T-helper 9 cell (primary cell): ENCODE measurements at regions not wholly inside any gene's neighbourhood (a gene's known extent, or its start where the extent isn't known, plus 50 kb on each side); places are given as distances from the start of the nearest gene placed in this dataset.
A peak's percentile ranks its signal among the peaks of the same experiment; 100 is the strongest.
"Not testable (repeated sequence)": the region's sequence is repeated elsewhere in the genome, so short reads cannot be mapped to it uniquely, and the experiment has no call there.

ENCODE experiments used
- DNase-seq: peaks from one replicate; pipeline ENCODE4 v3.0.0-alpha.2; 2020

DNA sequence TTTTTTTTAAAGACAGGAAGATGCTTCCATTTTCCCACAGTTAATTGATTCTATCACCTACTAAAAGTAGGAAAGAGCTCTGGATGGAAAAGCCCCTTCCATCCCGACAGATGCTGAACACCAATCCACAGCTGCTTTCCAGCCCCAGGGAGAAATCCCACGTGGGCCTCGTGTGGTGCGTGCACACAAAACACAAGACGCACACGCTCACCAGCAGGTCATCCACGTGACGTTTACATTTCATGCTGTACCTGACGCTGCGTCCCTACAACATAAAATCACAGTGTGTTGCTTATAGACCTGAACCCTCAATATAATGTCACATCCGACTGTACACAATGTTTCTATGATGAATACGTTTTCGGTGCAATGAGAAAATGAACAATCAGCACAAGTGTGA is 50.2 kb upstream of the DACT2 start:
- DNase-seq: no peak

GRCh38 chr6:168370310-168370991 is 50.9 kb upstream of the DACT2 start:
- peak; percentile 45 for DNase-seq

DNA sequence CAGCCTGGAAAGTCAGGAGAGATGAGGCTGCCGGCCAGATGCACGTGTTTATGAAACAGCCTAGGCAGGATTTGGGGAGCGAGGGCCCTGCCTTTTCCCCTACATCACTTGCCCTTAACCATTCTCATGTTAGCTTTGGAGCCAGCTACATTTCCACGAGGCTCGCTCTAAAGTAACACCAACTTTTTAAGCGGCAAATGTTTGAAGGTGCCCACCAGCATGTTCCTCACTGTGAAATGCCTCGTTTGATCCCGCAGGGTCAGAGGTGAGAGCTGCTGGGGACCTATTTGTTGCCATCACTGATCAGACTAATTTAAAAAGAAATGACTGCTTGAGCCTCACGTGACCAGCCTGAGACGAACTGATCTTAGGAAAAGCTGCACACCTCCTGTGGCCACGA is 51.6 kb upstream of the DACT2 start:
- no peak for DNase-seq

DNA sequence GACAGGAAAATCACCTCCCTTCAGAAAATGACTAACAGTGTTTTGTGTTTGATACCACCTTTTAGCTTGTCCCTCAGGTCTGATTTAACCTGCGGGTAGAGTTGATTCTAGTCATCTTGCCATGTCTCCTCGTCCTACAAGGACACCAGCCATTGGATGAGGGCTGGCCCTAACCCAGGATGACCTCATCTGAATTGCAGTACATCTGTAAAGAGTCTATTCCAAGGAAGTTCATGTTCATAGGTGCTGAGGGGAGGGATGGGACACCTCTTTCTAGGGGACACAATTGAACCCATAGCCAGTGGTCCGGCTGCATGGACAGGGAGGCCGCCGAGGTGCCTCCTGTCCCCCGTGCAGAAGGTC is 52.0 kb upstream of the DACT2 start:
- DNase-seq: no peak

DNA sequence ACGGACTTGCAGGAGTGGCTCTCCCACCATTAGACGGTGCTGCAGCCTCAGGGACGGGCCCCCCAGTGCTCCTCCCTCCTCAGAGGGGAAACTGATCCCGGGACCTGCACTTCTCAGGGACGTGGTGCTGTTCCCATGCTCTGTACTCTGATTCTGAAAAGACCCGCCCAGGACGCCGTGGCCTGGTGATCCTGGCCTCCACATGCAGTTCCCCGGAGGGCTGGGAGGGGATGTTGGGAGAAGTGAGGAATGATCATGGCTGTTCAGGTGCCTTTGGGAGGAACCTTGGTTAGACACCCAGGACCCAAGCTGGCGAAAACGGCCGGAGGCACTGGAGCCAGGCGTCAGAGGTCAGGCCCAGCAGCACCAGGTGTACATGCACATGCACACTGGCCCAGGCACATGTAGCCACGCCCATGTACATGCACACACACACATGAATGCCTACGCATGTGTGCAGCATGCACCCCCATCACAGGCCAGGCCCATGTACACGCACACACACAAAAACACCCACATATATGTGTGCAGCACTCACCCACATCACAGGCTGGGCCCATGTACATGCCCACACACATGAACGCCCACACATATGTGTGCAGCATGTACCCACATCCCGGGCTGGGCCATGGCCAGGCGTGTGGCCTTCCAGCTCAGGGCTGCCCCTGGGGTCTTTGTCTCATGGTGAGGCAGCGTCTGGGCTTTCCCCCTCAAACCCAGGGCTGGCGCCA is 52.6 kb upstream of the DACT2 start:
- no peak for DNase-seq

DNA sequence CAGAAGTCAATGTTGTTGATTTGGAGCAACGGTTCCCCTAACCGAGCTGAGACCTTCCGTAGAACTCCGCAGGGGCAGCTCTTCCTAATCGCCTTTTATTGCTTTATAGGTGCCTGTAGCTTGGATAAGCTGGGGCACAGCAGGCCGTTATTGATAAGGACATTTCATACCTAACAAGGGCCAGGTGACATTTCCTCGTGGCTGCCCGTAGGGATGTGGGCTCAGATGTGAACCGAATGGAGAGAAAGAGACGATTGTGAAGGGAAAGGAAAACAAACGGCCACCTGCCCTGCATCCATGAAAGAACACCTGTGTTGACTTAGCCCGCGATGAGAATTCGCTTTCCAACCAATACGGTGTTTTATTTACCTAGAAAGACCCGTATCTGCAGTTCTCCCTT is 53.3 kb upstream of the DACT2 start:
- no peak for DNase-seq

GRCh38 chr6:168373389-168373788 is 53.8 kb upstream of the DACT2 start:
- DNase-seq: no peak

GRCh38 chr6:168374051-168374502 is 54.5 kb upstream of the DACT2 start:
- no peak for DNase-seq

- no peak for DNase-seq
Observed at GRCh38 chr6:168374541-168375071, 55.0 kb upstream of the DACT2 start.

- no peak for DNase-seq
Observed at GRCh38 chr6:168376120-168376519, 56.5 kb upstream of the DACT2 start.

DNA sequence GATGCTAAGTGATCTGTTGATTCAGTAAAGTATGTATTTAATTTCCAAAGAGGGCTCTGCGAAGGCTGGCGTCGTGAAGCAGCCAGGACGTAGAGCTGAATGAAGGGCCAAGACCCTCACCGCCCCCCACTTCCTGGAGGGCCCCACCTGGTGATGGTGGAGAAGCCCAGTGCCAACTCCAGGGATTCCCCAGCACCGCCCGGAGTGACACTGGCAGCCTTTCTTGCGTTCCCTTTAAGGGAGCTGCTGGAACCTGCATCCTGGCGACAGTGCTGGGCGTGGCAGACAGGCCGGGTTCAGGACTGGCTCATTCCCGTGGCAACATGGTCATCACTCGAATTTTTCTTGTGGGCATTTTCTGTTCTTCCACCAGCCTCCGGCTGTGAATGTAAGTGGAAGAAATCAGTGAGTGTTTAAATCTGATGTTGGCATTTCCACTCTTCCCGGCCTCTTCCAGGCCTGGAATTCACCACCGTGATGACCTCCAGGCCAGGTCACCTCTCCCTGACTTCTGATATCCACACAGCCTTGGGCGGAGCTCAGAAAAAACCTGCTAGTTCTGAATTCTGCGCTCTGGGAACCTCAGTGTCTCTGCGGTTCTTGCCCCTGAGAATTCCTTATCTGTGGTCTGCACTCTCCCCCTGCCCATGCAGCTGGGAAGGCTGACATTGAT is 57.4 kb upstream of the DACT2 start:
- DNase-seq: no peak

DNA sequence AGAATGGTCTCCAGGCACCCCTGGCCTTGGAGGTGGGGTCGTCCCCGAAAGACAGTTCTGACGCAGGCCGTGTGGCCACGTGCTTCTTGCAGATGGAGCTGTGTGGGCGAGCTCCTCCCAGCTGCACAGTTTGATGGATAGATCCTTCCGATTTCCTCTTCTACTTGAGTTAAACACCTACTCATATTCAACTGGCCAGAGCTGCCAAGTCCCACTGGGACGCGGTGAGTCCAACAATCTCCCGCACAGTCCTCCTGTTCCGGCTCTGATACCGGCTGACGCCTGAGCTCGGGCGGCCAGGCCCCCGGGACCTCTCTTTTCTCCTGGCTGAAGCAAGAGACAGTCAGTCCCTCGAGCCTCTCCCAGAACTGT is 57.9 kb upstream of the DACT2 start:
- no peak for DNase-seq

GRCh38 chr6:168377856-168378832 is 58.6 kb upstream of the DACT2 start:
- no peak for DNase-seq

DNA sequence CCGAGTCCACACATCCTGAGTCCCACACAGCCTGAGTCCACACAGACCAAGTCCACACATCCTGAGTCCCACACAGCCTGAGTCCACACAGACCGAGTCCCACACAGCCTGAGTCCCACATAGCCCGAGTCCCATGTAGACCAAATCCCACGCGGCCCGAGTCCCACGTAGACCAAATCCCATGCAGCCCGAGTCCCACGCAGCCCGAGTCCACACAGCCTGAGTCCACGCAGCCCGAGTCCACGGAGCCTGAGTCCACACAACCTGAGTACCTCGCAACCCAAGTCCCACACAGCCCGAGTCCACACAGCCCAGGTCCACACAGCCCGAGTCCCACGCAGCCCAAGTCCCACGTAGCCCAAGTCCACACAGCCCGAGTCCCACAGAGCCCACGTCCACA is 60.0 kb upstream of the DACT2 start:
- DNase-seq: not testable (repeated sequence)

- not testable (repeated sequence) for DNase-seq
Observed at GRCh38 chr6:168380166-168380955, 60.6 kb upstream of the SMOC2 start.

- no peak for DNase-seq
Observed at GRCh38 chr6:168380956-168381605, 59.9 kb upstream of the SMOC2 start.

- no peak for DNase-seq
Observed at GRCh38 chr6:168381726-168382458, 59.1 kb upstream of the SMOC2 start.

DNA sequence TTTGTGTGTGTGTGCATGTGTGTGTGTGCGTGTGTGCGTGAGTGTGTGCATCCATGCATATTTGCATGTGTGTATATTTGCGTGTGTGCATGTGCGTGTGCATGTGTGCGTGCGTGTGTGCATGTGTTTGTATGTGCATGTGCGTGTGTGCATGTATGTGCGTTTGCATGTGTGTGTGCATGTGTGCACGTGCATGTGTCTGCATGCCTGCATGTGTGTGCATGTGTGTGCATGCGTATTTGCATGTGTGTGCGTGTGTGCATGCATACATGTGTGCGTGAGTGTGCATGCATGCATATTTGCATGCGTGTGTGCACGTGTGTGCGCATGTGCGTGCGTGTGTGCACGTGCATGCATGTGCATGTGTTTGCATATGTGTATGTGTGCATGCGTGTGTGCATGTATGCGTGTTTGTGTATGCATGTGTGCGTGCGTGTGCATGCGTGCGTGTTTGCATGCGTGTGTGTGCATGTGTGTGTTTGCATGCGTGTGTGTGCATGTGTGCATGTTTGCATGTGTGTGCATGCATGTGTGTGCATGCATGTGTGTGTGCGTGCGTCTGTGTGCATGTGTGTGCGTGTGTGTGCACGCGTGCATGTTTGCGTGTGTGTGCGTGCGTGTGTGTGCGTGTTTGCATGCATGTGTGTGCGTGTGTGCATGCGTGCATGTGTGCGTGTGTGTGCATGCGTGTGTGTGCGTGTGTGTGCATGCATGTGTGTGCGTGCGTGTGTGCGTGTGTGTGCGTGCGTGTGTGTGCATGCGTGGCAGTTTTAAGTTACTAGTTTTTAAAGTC is 57.7 kb upstream of the SMOC2 start:
- no peak for DNase-seq
